Activated CD4-positive, alpha-beta memory T cell treated with anti-CD3 and anti-CD28 coated beads for 36 hours (primary cell): ENCODE measurements at regions not wholly inside any gene's neighbourhood (a gene's known extent, or its start where the extent isn't known, plus 50 kb on each side); places are given as distances from the start of the nearest gene placed in this dataset.

Experiments used
- CTCF ChIA-PET: fragments of 350-600 bp; sonication (Branson Sonifier 250); formaldehyde crosslinking; loops from one replicate; lab custom pipeline; 2021; ENCODE audit warnings: antibody characterized with exemption, inconsistent platforms; lab: Charles Lee
- POLR2A ChIA-PET: fragments of 350-600 bp; sonication (Branson Sonifier 250); formaldehyde crosslinking; loops from one replicate; lab custom pipeline; 2021; ENCODE audit warnings: antibody characterized with exemption; lab: Charles Lee
- DNase-seq: peaks from one replicate; pipeline ENCODE4 v3.0.0-alpha.2; 2020
- H3K27ac Mint-ChIP-seq: one replicate; pipeline ENCODE4 v1.8.0; 2021; ENCODE audit warnings: mixed read lengths
- H3K27me3 Mint-ChIP-seq: one replicate; pipeline ENCODE4 v1.8.0; 2021; ENCODE audit warnings: mixed read lengths
- H3K36me3 Mint-ChIP-seq: one replicate; pipeline ENCODE4 v1.8.0; 2021; ENCODE audit warnings: mixed read lengths
- H3K4me1 Mint-ChIP-seq: one replicate; pipeline ENCODE4 v1.8.0; 2021; ENCODE audit warnings: low read depth, mixed read lengths
- H3K4me3 Mint-ChIP-seq: one replicate; pipeline ENCODE4 v1.8.0; 2021; ENCODE audit warnings: mild to moderate bottlenecking, mixed read lengths
- H3K9me3 Mint-ChIP-seq: one replicate; pipeline ENCODE4 v1.8.0; 2021; ENCODE audit warnings: mixed read lengths
- intact Hi-C: fragments of 100-400 bp; cut with micrococcal nuclease; formaldehyde crosslinking; loops from one replicate; pipeline ENCODE4 v1.15.1; 2023

GRCh38 chr22:27370269-27370668, 431.3 kb downstream of the MN1 start:
- Mint-ChIP-seq H3K4me3 (no peak overlapping the region), H3K27me3 (peaks cover 11% of the 10 kb centered on the region), H3K36me3 (no peaks in the 10 kb centered on the region), H3K4me1 (no peaks in the 10 kb centered on the region), H3K27ac (no peak overlapping the region), H3K9me3 (no peaks in the 10 kb centered on the region)
- POLR2A ChIA-PET, result no interaction called here
- intact Hi-C loops, result no loop called here
- CTCF ChIA-PET, result no interaction called here
- DNase-seq, result peak; percentile 11

DNA sequence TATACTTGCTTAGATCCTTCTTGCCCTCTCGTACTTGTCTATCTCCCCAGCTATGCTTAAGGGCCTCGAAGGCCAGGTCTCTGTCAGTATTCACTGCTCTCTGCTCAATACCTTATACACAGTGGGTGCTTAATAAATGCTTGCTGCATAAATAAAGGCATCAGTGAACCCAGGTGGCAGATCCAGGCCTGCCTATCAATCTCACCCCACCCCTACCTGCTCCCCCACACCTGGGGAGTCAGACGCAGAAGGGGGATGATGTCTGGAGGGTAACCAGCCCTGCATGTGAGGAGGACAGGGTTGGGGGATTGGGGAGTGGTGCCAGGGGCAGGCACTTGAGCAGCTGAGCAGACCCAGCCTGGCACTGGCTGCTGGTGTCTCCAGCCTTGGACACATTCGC, 430.6 kb downstream of the MN1 start:
- ChIA-PET POLR2A (no interaction called here), CTCF (no interaction called here)
- H3K4me3 Mint-ChIP-seq, result no peak overlapping the region
- no peaks in the 10 kb centered on the region for H3K36me3 Mint-ChIP-seq
- DNase-seq, result no peak
- H3K27me3 Mint-ChIP-seq, result peaks cover 14% of the 10 kb centered on the region
- H3K4me1 Mint-ChIP-seq, result no peaks in the 10 kb centered on the region
- intact Hi-C loops, result no loop called here
- H3K9me3 Mint-ChIP-seq, result no peaks in the 10 kb centered on the region
- H3K27ac Mint-ChIP-seq, result no peak overlapping the region

DNA sequence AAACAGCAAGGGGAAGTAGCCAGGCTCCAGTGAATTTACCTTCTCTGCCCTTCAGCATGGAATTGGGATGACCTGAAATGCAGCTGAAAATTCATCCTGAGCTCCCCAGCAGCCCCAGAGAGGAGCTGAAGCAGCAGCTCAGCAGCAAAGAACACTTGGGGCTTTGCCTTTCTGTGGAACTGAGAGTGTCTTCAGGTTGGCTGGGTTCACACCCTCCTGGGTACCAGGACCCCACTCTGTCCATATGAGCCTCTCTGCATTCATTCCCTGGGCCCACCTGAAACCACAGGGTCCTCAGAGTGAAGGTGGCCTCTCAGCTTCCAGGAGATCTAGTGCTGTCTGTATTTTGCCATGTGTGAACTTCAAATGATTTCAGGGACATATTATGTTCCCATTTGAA, 429.2 kb downstream of the MN1 start:
- POLR2A ChIA-PET, result no interaction called here
- no peak for DNase-seq
- Mint-ChIP-seq H3K4me1 (no peaks in the 10 kb centered on the region), H3K9me3 (no peaks in the 10 kb centered on the region), H3K36me3 (no peaks in the 10 kb centered on the region), H3K27me3 (peaks cover 14% of the 10 kb centered on the region), H3K27ac (no peak overlapping the region), H3K4me3 (no peak overlapping the region)
- intact Hi-C loops, result no loop called here
- CTCF ChIA-PET, result no interaction called here

- Mint-ChIP-seq H3K4me1 (no peaks in the 10 kb centered on the region), H3K4me3 (no peak overlapping the region), H3K27ac (no peak overlapping the region), H3K27me3 (peaks cover 12% of the 10 kb centered on the region), H3K9me3 (no peaks in the 10 kb centered on the region), H3K36me3 (no peaks in the 10 kb centered on the region)
- DNase-seq, result no peak
- intact Hi-C loops, result no loop called here
- ChIA-PET POLR2A (no interaction called here), CTCF (no interaction called here)
Measured at GRCh38 chr22:27372969-27373670, 428.4 kb downstream of the MN1 start.

DNA sequence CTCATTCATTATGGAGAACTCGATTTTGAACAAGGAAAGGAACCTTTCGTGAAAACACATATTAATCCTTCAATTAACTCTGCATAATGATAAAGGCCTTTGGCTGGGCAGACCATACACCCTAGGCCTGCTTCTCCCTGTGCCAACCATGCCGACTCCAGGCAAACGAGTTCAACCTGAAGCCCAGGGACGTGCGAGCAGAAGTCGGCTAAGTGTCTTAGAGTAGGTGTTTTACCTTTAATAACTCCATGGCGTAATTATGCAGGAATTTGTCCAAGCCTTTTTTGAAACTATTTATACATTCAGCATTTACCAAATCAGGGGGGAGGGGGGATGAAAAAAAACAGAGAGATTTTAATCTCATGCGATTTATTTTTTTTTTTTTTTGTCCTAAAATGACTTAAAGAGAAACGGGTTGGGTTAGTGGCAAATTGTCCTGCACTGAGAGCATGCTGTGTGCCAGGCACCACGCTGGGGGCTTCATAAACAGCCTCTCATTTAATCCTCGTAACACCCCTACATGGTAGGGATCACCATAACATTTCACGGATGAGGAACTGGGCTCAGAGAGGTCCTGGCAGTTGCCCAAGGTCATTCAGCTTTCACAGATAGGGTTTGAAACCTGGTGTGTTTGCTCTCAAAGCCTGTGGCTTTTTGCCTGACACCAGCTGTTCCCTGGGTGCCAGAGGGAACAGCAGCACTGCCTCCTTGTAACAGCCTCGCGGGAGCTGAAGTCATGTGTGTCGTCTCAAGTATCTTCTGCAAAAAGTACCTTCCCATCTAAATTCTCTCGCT, 423.9 kb downstream of the MN1 start:
- Mint-ChIP-seq H3K27me3 (peaks cover 3% of the 10 kb centered on the region), H3K4me1 (no peaks in the 10 kb centered on the region), H3K9me3 (no peaks in the 10 kb centered on the region), H3K36me3 (no peaks in the 10 kb centered on the region), H3K4me3 (no peak overlapping the region), H3K27ac (no peak overlapping the region)
- ChIA-PET POLR2A (no interaction called here), CTCF (no interaction called here)
- intact Hi-C loops, result no loop called here
- DNase-seq, result no peak

DNA sequence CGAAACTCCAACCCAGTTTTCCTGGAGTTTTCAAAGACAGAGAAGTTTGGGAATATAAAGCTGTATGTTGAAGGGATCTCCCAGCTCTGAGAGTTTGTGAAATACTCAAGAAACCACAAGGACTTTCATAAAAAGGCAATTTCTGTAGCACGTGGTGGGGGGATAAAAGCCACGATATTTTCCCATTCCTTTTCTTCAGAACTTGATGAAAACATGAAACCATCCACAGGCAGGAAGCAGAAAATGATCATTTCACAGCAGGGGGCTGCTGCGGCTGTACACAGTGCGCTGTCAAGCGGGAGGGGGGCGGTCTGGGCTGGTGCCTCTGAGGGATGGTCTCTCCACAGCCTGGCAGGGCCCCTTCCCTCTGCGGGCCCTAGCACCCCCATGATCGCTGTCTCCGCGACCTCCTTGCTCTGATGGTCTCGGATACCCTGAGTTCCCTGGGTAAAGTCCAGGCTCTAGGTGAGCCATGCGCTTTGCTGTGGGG, 423.2 kb downstream of the MN1 start:
- CTCF ChIA-PET, result no interaction called here
- intact Hi-C loops, result no loop called here
- Mint-ChIP-seq H3K4me1 (no peaks in the 10 kb centered on the region), H3K27ac (no peak overlapping the region), H3K27me3 (peaks cover 3% of the 10 kb centered on the region), H3K4me3 (no peak overlapping the region), H3K36me3 (no peaks in the 10 kb centered on the region), H3K9me3 (no peaks in the 10 kb centered on the region)
- POLR2A ChIA-PET, result no interaction called here
- no peak for DNase-seq

GRCh38 chr22:27378995-27379394, 422.6 kb downstream of the MN1 start:
- ChIA-PET CTCF (no interaction called here), POLR2A (no interaction called here)
- H3K27me3 Mint-ChIP-seq, result peaks cover 3% of the 10 kb centered on the region
- no peaks in the 10 kb centered on the region for H3K9me3 Mint-ChIP-seq
- no peak overlapping the region for H3K27ac Mint-ChIP-seq
- H3K4me1 Mint-ChIP-seq, result no peaks in the 10 kb centered on the region
- DNase-seq, result no peak
- intact Hi-C loops, result no loop called here
- no peak overlapping the region for H3K4me3 Mint-ChIP-seq
- H3K36me3 Mint-ChIP-seq, result no peaks in the 10 kb centered on the region

DNA sequence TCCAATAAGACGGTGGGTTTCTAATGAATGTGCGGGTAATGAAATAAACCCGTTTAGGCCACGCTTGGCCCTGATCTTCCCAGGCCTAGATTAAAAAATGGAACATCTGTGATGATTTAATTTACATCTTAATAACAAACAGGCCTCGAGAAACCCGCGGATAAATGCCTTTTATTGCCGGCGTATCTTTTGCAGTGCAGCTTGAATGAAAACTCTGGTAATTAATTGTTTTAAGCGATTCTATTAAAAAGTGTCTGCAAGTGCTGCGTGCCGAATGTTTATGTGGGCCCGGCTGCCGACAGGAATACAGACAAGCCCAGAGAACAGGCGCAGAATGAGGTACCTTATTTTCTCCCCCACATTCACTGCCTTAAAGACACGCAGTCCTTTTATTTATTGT, 420.7 kb downstream of the MN1 start:
- Mint-ChIP-seq H3K4me1 (no peaks in the 10 kb centered on the region), H3K27me3 (no peaks in the 10 kb centered on the region), H3K4me3 (no peak overlapping the region), H3K36me3 (no peaks in the 10 kb centered on the region), H3K9me3 (no peaks in the 10 kb centered on the region), H3K27ac (no peak overlapping the region)
- ChIA-PET POLR2A (no interaction called here), CTCF (no interaction called here)
- no peak for DNase-seq
- intact Hi-C loops, result no loop called here

DNA sequence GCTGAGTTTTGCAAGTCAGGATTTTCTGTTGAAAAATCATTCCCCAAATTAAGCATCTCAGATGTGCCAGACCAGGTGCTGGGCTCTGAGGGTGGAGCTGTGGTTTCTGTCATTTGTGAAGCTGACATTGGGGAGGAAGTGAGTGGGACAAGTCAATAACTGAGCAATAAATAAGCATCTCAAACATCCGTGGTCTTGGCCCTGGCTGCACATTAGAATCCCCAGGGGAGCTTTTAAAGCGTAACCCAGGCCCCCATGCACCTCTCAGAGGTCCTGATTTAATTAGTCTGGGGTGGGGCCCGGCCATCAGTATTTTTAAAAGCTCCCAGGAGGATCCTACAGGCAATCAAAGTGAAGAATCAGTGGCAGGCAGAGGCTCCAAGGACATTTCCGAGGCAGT, 420.0 kb downstream of the MN1 start:
- no peak for DNase-seq
- CTCF ChIA-PET, result no interaction called here
- no peaks in the 10 kb centered on the region for H3K27me3 Mint-ChIP-seq
- no peaks in the 10 kb centered on the region for H3K9me3 Mint-ChIP-seq
- no peak overlapping the region for H3K4me3 Mint-ChIP-seq
- no peak overlapping the region for H3K27ac Mint-ChIP-seq
- intact Hi-C loops, result no loop called here
- no peaks in the 10 kb centered on the region for H3K4me1 Mint-ChIP-seq
- POLR2A ChIA-PET, result no interaction called here
- no peaks in the 10 kb centered on the region for H3K36me3 Mint-ChIP-seq

- no peaks in the 10 kb centered on the region for H3K4me1 Mint-ChIP-seq
- H3K27ac Mint-ChIP-seq, result no peak overlapping the region
- no peaks in the 10 kb centered on the region for H3K36me3 Mint-ChIP-seq
- CTCF ChIA-PET, result no interaction called here
- H3K27me3 Mint-ChIP-seq, result no peaks in the 10 kb centered on the region
- H3K9me3 Mint-ChIP-seq, result no peaks in the 10 kb centered on the region
- H3K4me3 Mint-ChIP-seq, result no peak overlapping the region
- DNase-seq, result no peak
- POLR2A ChIA-PET, result no interaction called here
- intact Hi-C loops, result no loop called here
Measured at GRCh38 chr22:27381960-27382742, 419.4 kb downstream of the MN1 start.

DNA sequence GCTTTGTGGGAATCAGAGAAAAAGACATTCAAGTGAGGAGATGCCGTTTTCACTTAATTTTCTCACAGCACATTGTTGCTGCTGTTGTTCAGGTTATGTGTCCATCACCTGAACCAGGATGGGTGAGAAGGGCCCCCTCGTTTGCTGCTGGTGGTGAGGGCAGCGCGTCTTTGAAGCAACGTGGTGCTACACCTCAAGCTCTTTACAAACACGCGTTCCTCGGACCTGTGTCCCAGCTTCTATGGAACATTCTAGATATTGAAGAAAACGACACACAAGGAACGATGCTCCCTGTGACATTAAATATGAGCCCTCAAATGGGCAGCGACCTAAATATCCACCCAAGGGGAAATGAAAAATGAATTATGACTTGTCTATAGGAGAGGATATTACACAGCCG, 418.6 kb downstream of the MN1 start:
- intact Hi-C loops, result no loop called here

DNA sequence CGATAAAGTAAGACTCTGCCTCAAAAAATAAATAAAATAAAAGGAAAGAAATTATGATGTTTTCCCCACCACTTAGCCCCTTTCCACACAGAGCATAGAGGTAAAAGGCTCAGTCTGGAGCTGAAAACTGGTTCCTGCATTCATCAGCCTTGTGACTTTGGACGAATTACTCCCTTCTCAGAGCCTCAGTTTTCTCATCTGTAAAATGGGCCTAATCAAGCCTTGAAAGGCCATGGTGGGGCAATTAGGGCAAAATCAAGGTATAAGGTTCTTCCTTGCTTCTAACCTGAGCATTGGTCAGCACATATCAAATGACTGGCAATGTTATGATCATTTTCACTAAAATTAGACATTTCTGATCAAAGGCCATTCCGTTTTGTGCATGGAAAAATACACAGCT, 417.7 kb downstream of the MN1 start:
- intact Hi-C loops, result no loop called here
- Mint-ChIP-seq H3K36me3 (no peaks in the 10 kb centered on the region), H3K27ac (no peak overlapping the region), H3K9me3 (no peaks in the 10 kb centered on the region), H3K4me3 (no peak overlapping the region), H3K27me3 (peaks cover 3% of the 10 kb centered on the region), H3K4me1 (no peaks in the 10 kb centered on the region)
- POLR2A ChIA-PET, result no interaction called here
- CTCF ChIA-PET, result no interaction called here
- DNase-seq, result no peak

More for the DNA sequence above, 418.6 kb downstream of the MN1 start:
- H3K27ac Mint-ChIP-seq, result no peak overlapping the region
- no peaks in the 10 kb centered on the region for H3K4me1 Mint-ChIP-seq
- POLR2A ChIA-PET, result no interaction called here
- no peaks in the 10 kb centered on the region for H3K27me3 Mint-ChIP-seq
- CTCF ChIA-PET, result no interaction called here
- DNase-seq, result no peak
- H3K9me3 Mint-ChIP-seq, result no peaks in the 10 kb centered on the region
- no peaks in the 10 kb centered on the region for H3K36me3 Mint-ChIP-seq
- H3K4me3 Mint-ChIP-seq, result no peak overlapping the region
